ENCODE measurements at regions not wholly inside any gene's neighbourhood (a gene's known extent, or its start where the extent isn't known, plus 50 kb on each side); places are given as distances from the start of the nearest gene placed in this dataset.
"Not testable (repeated sequence)": the region's sequence is repeated elsewhere in the genome, so short reads cannot be mapped to it uniquely, and the experiment has no call there.

DNA sequence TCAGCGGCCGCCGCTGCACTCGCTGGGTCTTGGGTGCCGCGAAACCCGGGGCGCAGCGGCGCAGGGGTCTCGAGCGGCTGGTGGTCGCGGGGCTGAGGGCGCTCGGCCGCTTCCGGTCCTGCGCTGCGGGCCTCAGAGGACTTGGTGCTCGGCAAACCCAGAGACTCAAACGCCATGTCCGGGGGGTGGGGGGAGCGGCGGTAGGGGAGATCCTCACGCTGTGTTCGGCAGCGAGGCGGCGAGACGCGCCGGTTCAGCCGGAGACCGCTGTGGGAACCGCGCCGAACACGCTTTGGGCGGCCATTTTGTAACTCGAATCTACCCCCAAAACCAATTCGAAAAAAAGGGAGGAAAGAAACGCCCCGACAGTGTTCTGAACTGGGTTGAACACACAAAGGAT is 317.5 kb upstream of the CDH18 start:
- H3K9me3 ChIP-seq (ENCODE audit: severe bottlenecking): no peaks in the 10 kb centered on the region
- DNase-seq (ENCODE audit: low spot score) (no peak), ATAC-seq (ENCODE audit: low read depth) (no peak)
- H3K4me3 ChIP-seq (ENCODE audit: severe bottlenecking): no peak overlapping the region
- H3K27ac ChIP-seq (ENCODE audit: poor library complexity, severe bottlenecking): no peak overlapping the region
- TF ChIP-seq CTCF (IDR thresholded peaks at IDR 0.05; ENCODE audit: poor library complexity, severe bottlenecking): no peak
- no peaks in the 10 kb centered on the region for H3K4me1 ChIP-seq (ENCODE audit: insufficient read depth, poor library complexity, severe bottlenecking)
- no peaks in the 10 kb centered on the region for H3K36me3 ChIP-seq (ENCODE audit: low read depth)
- H3K27me3 ChIP-seq (ENCODE audit: insufficient read depth, poor library complexity, severe bottlenecking): no peaks in the 10 kb centered on the region

DNA sequence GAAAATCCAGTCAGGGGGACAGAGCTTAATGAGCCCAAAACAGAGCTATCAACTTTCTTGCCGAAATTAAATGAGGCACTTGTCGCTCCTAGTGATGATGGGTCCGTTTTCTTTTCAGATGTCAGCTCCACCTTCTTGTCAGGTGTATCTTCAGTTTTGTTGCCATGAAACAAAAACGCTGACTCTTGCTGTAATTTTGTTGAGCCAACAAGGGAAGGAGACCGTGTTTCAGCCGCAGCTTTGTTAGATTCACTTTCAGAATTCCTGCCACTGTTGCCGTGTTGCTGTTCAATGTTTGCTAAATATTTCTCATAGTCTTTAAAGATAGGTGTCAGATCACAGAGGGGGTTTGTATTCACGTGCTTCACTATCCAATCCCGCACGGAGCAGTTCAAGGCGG is 316.6 kb upstream of the CDH18 start:
- ATAC-seq (ENCODE audit: low read depth); H3K27me3 ChIP-seq (ENCODE audit: insufficient read depth, poor library complexity, severe bottlenecking); H3K27ac ChIP-seq (ENCODE audit: poor library complexity, severe bottlenecking); H3K36me3 ChIP-seq (ENCODE audit: low read depth); H3K4me1 ChIP-seq (ENCODE audit: insufficient read depth, poor library complexity, severe bottlenecking); H3K4me3 ChIP-seq (ENCODE audit: severe bottlenecking); DNase-seq (ENCODE audit: low spot score); H3K9me3 ChIP-seq (ENCODE audit: severe bottlenecking): not testable (repeated sequence)

DNA sequence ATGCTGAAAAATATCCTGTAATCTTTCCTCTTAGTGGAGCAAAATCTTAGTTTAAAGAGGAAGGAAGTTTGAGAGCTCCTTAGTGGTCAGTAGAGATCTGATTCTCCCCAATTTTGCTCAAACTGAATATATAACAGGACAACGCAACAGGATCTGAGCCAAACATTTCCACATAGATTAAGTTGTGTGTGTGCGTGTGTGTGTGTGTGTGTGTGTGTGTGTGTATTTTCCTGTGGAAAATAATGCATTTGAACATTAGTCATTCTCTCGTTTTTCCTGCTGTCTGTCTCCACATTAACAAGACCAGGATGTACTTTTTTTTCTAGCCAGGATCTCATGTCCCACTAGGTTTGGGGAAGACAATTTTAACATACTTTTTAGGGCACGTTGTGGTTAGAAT is 312.1 kb upstream of the CDH18 start:
- Histone ChIP-seq H3K27ac (ENCODE audit: poor library complexity, severe bottlenecking) (no peak overlapping the region), H3K36me3 (ENCODE audit: low read depth) (no peaks in the 10 kb centered on the region), H3K4me3 (ENCODE audit: severe bottlenecking) (no peak overlapping the region), H3K4me1 (ENCODE audit: insufficient read depth, poor library complexity, severe bottlenecking) (no peaks in the 10 kb centered on the region), H3K9me3 (ENCODE audit: severe bottlenecking) (no peaks in the 10 kb centered on the region), H3K27me3 (ENCODE audit: insufficient read depth, poor library complexity, severe bottlenecking) (no peaks in the 10 kb centered on the region)
- TF ChIP-seq CTCF (IDR thresholded peaks at IDR 0.05; ENCODE audit: poor library complexity, severe bottlenecking): no peak
- DNase-seq (ENCODE audit: low spot score) (no peak), ATAC-seq (ENCODE audit: low read depth) (no peak)

DNA sequence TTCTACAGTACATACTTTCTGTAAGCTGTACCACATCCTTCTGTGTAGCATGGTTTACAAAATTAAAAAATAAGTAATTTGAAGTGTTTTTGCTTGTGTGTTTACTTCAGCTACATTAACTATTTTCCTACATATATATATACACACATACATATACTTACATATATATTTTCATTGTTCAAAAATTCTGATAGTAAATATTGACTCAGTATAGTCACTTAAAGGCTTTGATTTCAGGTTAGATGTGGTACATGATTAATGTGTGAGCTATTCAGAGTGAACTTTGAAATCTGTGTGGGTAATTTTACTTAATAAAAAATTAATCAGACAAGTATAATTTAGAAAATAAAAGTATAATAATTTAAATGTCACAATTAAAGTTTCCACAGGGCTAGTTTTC is 306.7 kb upstream of the CDH18 start:
- no peak for DNase-seq (ENCODE audit: low spot score)
- H3K4me1 ChIP-seq (ENCODE audit: insufficient read depth, poor library complexity, severe bottlenecking): no peaks in the 10 kb centered on the region
- H3K9me3 ChIP-seq (ENCODE audit: severe bottlenecking): no peaks in the 10 kb centered on the region
- H3K27ac ChIP-seq (ENCODE audit: poor library complexity, severe bottlenecking): no peak overlapping the region
- no peaks in the 10 kb centered on the region for H3K36me3 ChIP-seq (ENCODE audit: low read depth)
- no peak for TF ChIP-seq CTCF (IDR thresholded peaks at IDR 0.05; ENCODE audit: poor library complexity, severe bottlenecking)
- no peak overlapping the region for H3K4me3 ChIP-seq (ENCODE audit: severe bottlenecking)
- no peaks in the 10 kb centered on the region for H3K27me3 ChIP-seq (ENCODE audit: insufficient read depth, poor library complexity, severe bottlenecking)
- no peak for ATAC-seq (ENCODE audit: low read depth)

DNA sequence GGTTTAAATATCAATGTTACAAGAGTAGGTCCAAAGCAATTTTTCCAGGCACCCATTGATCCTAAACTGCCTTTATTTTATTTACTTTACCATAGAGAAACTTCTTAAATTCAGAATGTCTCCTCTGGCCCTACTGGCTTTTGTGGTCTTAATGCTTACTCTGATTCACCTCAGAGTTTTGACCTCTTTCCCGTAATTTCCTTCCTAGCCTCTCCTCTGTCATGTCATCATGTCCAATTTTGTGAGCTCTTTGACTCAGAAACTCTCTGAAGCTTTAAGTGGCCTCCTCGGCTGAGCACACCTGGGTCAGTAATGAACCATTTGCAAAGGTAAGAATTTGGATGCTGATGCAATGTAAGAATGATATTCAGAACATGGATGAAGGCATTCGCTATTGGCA is 303.8 kb upstream of the CDH18 start:
- H3K27me3 ChIP-seq (ENCODE audit: insufficient read depth, poor library complexity, severe bottlenecking): no peaks in the 10 kb centered on the region
- no peaks in the 10 kb centered on the region for H3K36me3 ChIP-seq (ENCODE audit: low read depth)
- TF ChIP-seq CTCF (IDR thresholded peaks at IDR 0.05; ENCODE audit: poor library complexity, severe bottlenecking): no peak
- no peaks in the 10 kb centered on the region for H3K9me3 ChIP-seq (ENCODE audit: severe bottlenecking)
- no peak overlapping the region for H3K27ac ChIP-seq (ENCODE audit: poor library complexity, severe bottlenecking)
- no peak for DNase-seq (ENCODE audit: low spot score)
- H3K4me3 ChIP-seq (ENCODE audit: severe bottlenecking): no peak overlapping the region
- ATAC-seq (ENCODE audit: low read depth): no peak
- peaks cover 2% of the 10 kb centered on the region for H3K4me1 ChIP-seq (ENCODE audit: insufficient read depth, poor library complexity, severe bottlenecking)
